ENCODE measurements at regions not wholly inside any gene's neighbourhood (a gene's known extent, or its start where the extent isn't known, plus 50 kb on each side); places are given as distances from the start of the nearest gene placed in this dataset.

- H3K27me3 ChIP-seq (ENCODE audit: control insufficient read depth in 2 of 2, insufficient read depth in 2 of 2, low read length in 2 of 2), result peaks cover 32 to 70% of the 10 kb centered on the region in 2 experiments
- ATAC-seq, result no peak
- BruUV-seq (replicated peaks), result no TSS peak
- POLR2A ChIA-PET, result interaction anchor here (0.6 to 0.8 kb wide), 2 partner anchors 19 to 243 kb away, joined by 3 to 4 read pairs; no protein-coding TSS in a partner anchor
- 26% methylated on average over 9 of the region's 9 CpGs for WGBS (ENCODE audit: insufficient coverage, low coverage, missing lambda C conversion rate)
- no peak overlapping the region for H3K4me3 ChIP-seq
- no peaks in the 10 kb centered on the region; the same call in 1 of the 2 replicates for H4K20me1 ChIP-seq (replicated peaks; ENCODE audit: control insufficient read depth, insufficient read depth, low read length)
- H3K27ac ChIP-seq (ENCODE audit: extremely low read depth, low read depth, low read length), result no peak overlapping the region
- intact Hi-C loops (cut with micrococcal nuclease) (no loop called here), in situ Hi-C loops (cut with MboI) (no loop called here)
- TF ChIP-seq ZBTB9 (CRISPR knock-in tag; IDR thresholded peaks at IDR 0.05) (no peak), MAFF (IDR thresholded peaks at IDR 0.05; ENCODE audit: low read length) (no peak), MED1 (CRISPR knock-in tag; IDR thresholded peaks at IDR 0.05; ENCODE audit: borderline replicate concordance) (no peak), ZFP36 (IDR thresholded peaks at IDR 0.05; ENCODE audit: low read depth, low read length, partially characterized antibody) (no peak), HOXB6 (CRISPR knock-in tag; IDR thresholded peaks at IDR 0.05; ENCODE audit: borderline replicate concordance) (no peak), SAFB2 (IDR thresholded peaks at IDR 0.05; ENCODE audit: borderline replicate concordance, low read depth, low read length, severe bottlenecking) (no peak), LEF1 (IDR thresholded peaks at IDR 0.05) (no peak), ELF4 (CRISPR knock-in tag; IDR thresholded peaks at IDR 0.05) (no peak), SRSF7 (optimal IDR thresholded peaks at IDR 0.05; ENCODE audit: low read depth, low read length) (no peak), STAT6 (CRISPR knock-in tag; IDR thresholded peaks at IDR 0.05) (no peak), RFX7 (CRISPR knock-in tag; IDR thresholded peaks at IDR 0.05) (no peak), HOMEZ (CRISPR knock-in tag; IDR thresholded peaks at IDR 0.05) (no peak), E2F3 (CRISPR knock-in tag; IDR thresholded peaks at IDR 0.05) (no peak), CHD2 (IDR thresholded peaks at IDR 0.05; ENCODE audit: low read depth, low read length) (no peak), ELF1 (tag; IDR thresholded peaks at IDR 0.05) (no peak), ZBTB8A (IDR thresholded peaks at IDR 0.05; ENCODE audit: partially characterized antibody) (no peak), ZNF551 (CRISPR knock-in tag; IDR thresholded peaks at IDR 0.05) (no peak)
- H2AFZ ChIP-seq (ENCODE audit: low read depth, low read length), result no peak overlapping the region
- H3K4me2 ChIP-seq (ENCODE audit: insufficient read depth, low read length), result no peak overlapping the region
- H3K9me3 ChIP-seq (replicated peaks; ENCODE audit: control insufficient read depth, insufficient read depth, low read depth, low read length), result no peaks in the 10 kb centered on the region
- no peak overlapping the region for H3K9ac ChIP-seq (ENCODE audit: insufficient read depth in 1 of 2, low read depth in 2 of 2, low read length in 2 of 2)
- H3K36me3 ChIP-seq (ENCODE audit: control insufficient read depth, insufficient read depth, low read length), result no peaks in the 10 kb centered on the region
- CTCF ChIA-PET (ENCODE audit: low intra/inter-chr PET ratio), result no interaction called here
- no peak for FAIRE-seq
- H3K9me1 ChIP-seq (ENCODE audit: control insufficient read depth, insufficient read depth, low read length), result no peaks in the 10 kb centered on the region
- no peaks in the 10 kb centered on the region for H3K79me2 ChIP-seq (ENCODE audit: control insufficient read depth, insufficient read depth, low read length)
- DNase-seq (ENCODE audit: extremely low read depth in 1 of 4, low spot score in 3 of 4), result no peak
- H3K4me1 ChIP-seq (replicated peaks in 1 of 2; ENCODE audit: control insufficient read depth in 2 of 2, insufficient read depth in 2 of 2, low read length in 2 of 2), result peaks cover 0 to 50% of the 10 kb centered on the region in 2 experiments; a peak in 3 of 5 replicates
These were observed 327.6 kb upstream of the SFSWAP start for GRCh38 chr12:131383291-131383690.
